Ascending aorta (tissue), 2 donors: ENCODE measurements at regions not wholly inside any gene's neighbourhood (a gene's known extent, or its start where the extent isn't known, plus 50 kb on each side); places are given as distances from the start of the nearest gene placed in this dataset.

Experiments used
- DNase-seq, 2 donors: peaks; one replicate each; pipeline ENCODE4 v3.0.0-alpha.2; 2019; ENCODE audit warnings: low spot score in 2 of 2
- H3K27ac ChIP-seq, 2 donors: fragments of 200-600 bp; sonication (generic); one replicate each; pipeline ENCODE4 v1.5.1; 2016 to 2017; ENCODE audit warnings: mild to moderate bottlenecking in 1 of 2
- H3K27me3 ChIP-seq: fragments of 200-600 bp; sonication (generic); one replicate; pipeline ENCODE4 v1.5.1; 2017
- H3K36me3 ChIP-seq, 2 donors: fragments of 200-600 bp; sonication (generic); one replicate each; pipeline ENCODE4 v1.5.1; 2016
- H3K4me1 ChIP-seq, 2 donors: fragments of 200-600 bp; sonication (generic); one replicate each; pipeline ENCODE4 v1.5.1; 2016 to 2017; ENCODE audit warnings: mild to moderate bottlenecking in 1 of 2
- H3K4me3 ChIP-seq, 2 donors: fragments of 200-600 bp; sonication (generic); one replicate each; pipeline ENCODE4 v1.5.1; 2016 to 2017; ENCODE audit warnings: mild to moderate bottlenecking in 1 of 2
- H3K9me3 ChIP-seq, 2 donors: fragments of 200-600 bp; sonication (generic); one replicate each; pipeline ENCODE4 v1.5.1; 2016
- intact Hi-C: fragments of 100-400 bp; cut with DNase I; formaldehyde crosslinking; loops from one replicate; pipeline ENCODE4 v1.15.1; 2023
- TF ChIP-seq, protein P1 (sequence below), 3 experiments: fragments of 200-600 bp in 2 of 3; fragments of 450-650 bp in 1 of 3; sonication (generic) in 2 of 3; IDR thresholded peaks; one replicate each; pipeline ENCODE4 v1.5.1; 2016 to 2019; ENCODE audit warnings: antibody characterized with exemption in 3 of 3, mild to moderate bottlenecking in 1 of 3, moderate library complexity in 1 of 3

GRCh38 chr2:217328622-217328978 lies 468.7 kb upstream of the TNP1 start:
- no peak overlapping the region for H3K27ac ChIP-seq
- DNase-seq: no peak
- H3K4me1 ChIP-seq: peaks cover 7 to 22% of the 10 kb centered on the region in 2 donors
- H3K4me3 ChIP-seq: no peak overlapping the region
- peaks cover 0 to 5% of the 10 kb centered on the region in 2 donors for H3K36me3 ChIP-seq
- H3K9me3 ChIP-seq: peaks cover 0 to 4% of the 10 kb centered on the region in 2 donors
- TF ChIP-seq, protein P1, sequence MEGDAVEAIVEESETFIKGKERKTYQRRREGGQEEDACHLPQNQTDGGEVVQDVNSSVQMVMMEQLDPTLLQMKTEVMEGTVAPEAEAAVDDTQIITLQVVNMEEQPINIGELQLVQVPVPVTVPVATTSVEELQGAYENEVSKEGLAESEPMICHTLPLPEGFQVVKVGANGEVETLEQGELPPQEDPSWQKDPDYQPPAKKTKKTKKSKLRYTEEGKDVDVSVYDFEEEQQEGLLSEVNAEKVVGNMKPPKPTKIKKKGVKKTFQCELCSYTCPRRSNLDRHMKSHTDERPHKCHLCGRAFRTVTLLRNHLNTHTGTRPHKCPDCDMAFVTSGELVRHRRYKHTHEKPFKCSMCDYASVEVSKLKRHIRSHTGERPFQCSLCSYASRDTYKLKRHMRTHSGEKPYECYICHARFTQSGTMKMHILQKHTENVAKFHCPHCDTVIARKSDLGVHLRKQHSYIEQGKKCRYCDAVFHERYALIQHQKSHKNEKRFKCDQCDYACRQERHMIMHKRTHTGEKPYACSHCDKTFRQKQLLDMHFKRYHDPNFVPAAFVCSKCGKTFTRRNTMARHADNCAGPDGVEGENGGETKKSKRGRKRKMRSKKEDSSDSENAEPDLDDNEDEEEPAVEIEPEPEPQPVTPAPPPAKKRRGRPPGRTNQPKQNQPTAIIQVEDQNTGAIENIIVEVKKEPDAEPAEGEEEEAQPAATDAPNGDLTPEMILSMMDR (IDR thresholded peaks at IDR 0.05): no peak
- intact Hi-C loops: no loop called here
- no peaks in the 10 kb centered on the region for H3K27me3 ChIP-seq

- DNase-seq: no peak
- Histone ChIP-seq H3K27me3 (no peaks in the 10 kb centered on the region), H3K4me3 (no peak overlapping the region), H3K9me3 (peaks cover 0 to 4% of the 10 kb centered on the region in 2 donors), H3K4me1 (peaks cover 7 to 22% of the 10 kb centered on the region in 2 donors), H3K27ac (no peak overlapping the region), H3K36me3 (peaks cover 0 to 5% of the 10 kb centered on the region in 2 donors)
- TF ChIP-seq, protein P1 (IDR thresholded peaks at IDR 0.05): no peak
- intact Hi-C loops: no loop called here
These were observed 468.2 kb upstream of the TNP1 start for GRCh38 chr2:217327953-217328621.

DNA sequence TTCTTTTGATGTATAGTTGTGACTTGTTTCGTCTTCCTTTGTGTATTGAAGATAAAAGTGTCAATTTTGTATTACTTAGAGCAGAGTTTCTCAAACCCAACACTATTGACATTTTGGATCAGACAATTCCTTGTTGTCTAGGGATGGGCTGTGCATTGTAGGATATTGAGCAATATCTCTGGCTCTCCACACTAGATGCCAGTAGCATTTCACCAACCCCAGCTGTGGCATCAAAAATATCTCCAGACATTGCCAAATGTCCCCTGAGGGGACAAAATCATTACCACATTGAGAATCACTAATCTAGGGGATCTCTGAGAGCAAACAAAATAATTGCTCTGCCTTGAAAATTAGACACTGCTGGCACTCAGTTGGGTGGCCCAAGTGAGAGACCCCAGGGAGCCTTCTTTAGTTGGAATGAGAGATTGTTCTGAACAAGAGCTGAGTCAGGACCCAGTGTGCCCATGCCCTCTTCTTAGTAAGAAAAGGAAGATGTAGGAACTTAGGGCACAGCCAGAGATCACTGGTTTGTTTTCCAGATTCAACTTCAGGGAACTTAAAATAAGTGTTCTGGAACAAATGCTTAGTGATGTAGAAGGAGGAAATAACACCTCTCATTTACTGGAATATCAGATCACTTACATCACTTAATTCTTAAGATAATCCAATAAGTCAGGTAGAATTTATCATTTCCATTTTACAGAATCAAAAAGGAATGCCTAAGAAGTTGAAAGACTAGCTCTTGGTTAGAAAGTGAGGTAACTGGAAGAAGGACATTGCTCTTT lies 466.6 kb upstream of the TNP1 start:
- no peak overlapping the region for H3K27ac ChIP-seq
- H3K36me3 ChIP-seq: peaks cover 0 to 5% of the 10 kb centered on the region in 2 donors
- peaks cover 1 to 12% of the 10 kb centered on the region in 2 donors for H3K4me1 ChIP-seq
- TF ChIP-seq, protein P1 (IDR thresholded peaks at IDR 0.05): no peak
- peaks cover 0 to 4% of the 10 kb centered on the region in 2 donors for H3K9me3 ChIP-seq
- H3K27me3 ChIP-seq: no peaks in the 10 kb centered on the region
- DNase-seq: no peak
- intact Hi-C loops: no loop called here
- no peak overlapping the region for H3K4me3 ChIP-seq

DNA sequence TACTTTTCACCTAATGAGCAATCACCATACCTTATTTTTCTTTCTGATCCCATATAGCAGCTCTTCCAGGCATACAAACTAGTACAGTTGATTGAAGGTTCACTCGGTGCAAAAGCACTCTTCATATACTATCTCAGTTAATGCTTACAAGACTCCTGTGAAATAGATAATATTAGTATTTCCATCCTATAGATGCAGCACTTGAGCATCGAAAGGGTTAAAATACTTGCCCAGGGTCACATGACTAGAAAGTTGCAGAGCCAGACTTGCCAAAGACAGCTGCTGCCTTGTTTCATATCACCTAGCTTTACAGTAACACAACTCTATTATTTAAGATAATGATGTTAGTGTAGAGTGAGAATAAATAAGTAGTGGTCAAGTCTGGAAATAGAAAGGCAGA lies 466.0 kb upstream of the TNP1 start:
- H3K27ac ChIP-seq: no peak overlapping the region
- TF ChIP-seq, protein P1 (IDR thresholded peaks at IDR 0.05): no peak
- H3K9me3 ChIP-seq: peaks cover 0 to 4% of the 10 kb centered on the region in 2 donors
- DNase-seq: no peak
- intact Hi-C loops: no loop called here
- peaks cover 0 to 5% of the 10 kb centered on the region in 2 donors for H3K4me1 ChIP-seq
- H3K27me3 ChIP-seq: no peaks in the 10 kb centered on the region
- H3K36me3 ChIP-seq: peaks cover 0 to 5% of the 10 kb centered on the region in 2 donors
- H3K4me3 ChIP-seq: no peak overlapping the region

- no peak for DNase-seq
- Histone ChIP-seq H3K36me3 (peaks cover 0 to 5% of the 10 kb centered on the region in 2 donors), H3K27ac (no peak overlapping the region), H3K4me1 (peaks cover 0 to under 1% of the 10 kb centered on the region in 2 donors), H3K27me3 (no peaks in the 10 kb centered on the region), H3K9me3 (peaks cover 0 to 4% of the 10 kb centered on the region in 2 donors), H3K4me3 (no peak overlapping the region)
- intact Hi-C loops: no loop called here
- TF ChIP-seq, protein P1 (IDR thresholded peaks at IDR 0.05): no peak
These were observed 465.4 kb upstream of the TNP1 start for GRCh38 chr2:217325251-217325650.
